ENCODE measurements at regions not wholly inside any gene's neighbourhood (a gene's known extent, or its start where the extent isn't known, plus 50 kb on each side); places are given as distances from the start of the nearest gene placed in this dataset.

DNA sequence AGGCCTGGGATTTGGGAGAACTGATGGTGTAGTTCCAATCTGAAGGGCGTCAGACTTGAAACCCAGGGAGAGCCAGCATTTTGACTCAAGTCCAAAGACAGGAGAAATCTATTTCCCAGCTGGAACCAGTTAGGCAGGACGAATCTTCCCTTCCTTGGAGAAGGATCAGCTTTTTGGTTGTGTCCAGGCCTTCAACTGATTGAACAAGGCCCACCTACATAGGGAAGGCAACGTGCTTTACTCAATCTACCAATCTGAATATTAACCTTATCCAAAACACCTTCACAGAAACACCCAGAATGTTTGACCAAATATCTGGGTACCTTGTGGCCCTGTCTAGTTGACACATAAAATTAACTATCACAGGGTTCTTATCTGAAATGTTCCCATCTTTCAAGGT, 221.9 kb upstream of the DLGAP1 start:
- TF ChIP-seq, protein P1, sequence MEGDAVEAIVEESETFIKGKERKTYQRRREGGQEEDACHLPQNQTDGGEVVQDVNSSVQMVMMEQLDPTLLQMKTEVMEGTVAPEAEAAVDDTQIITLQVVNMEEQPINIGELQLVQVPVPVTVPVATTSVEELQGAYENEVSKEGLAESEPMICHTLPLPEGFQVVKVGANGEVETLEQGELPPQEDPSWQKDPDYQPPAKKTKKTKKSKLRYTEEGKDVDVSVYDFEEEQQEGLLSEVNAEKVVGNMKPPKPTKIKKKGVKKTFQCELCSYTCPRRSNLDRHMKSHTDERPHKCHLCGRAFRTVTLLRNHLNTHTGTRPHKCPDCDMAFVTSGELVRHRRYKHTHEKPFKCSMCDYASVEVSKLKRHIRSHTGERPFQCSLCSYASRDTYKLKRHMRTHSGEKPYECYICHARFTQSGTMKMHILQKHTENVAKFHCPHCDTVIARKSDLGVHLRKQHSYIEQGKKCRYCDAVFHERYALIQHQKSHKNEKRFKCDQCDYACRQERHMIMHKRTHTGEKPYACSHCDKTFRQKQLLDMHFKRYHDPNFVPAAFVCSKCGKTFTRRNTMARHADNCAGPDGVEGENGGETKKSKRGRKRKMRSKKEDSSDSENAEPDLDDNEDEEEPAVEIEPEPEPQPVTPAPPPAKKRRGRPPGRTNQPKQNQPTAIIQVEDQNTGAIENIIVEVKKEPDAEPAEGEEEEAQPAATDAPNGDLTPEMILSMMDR (IDR thresholded peaks at IDR 0.05; ENCODE audit: low read depth, low read length), result no peak
- no peak for DNase-seq (ENCODE audit: low read depth in 2 of 2)
- H3K4me3 ChIP-seq (replicated peaks in 1 of 2; ENCODE audit: low read depth in 2 of 2, low read length in 2 of 2), result no peak overlapping the region

GRCh38 chr18:4672162-4672561, 217.1 kb upstream of the DLGAP1 start:
- H3K4me3 ChIP-seq (replicated peaks in 1 of 2; ENCODE audit: low read depth in 2 of 2, low read length in 2 of 2), result no peak overlapping the region
- DNase-seq (ENCODE audit: low read depth in 2 of 2), result no peak
- TF ChIP-seq, protein P1 (IDR thresholded peaks at IDR 0.05; ENCODE audit: low read depth, low read length), result no peak

DNA sequence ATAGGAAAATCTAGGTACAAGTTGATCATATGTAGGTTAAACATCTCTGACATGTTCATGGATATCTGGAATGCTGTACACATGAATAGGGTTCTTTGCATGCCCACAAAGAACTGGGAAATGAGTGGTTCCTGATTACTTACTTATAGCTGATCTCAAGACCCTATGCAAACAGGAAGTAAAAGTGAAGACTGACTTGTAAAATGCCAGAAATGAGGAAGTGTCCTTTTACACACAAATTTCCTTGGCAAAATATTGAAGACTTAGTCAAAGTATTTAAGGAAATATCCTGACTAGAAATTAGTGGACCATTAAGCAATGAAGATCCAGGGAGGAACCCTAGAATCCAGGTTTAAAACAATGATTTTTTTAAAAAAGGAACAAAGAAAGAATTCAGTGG, 203.7 kb upstream of the DLGAP1 start:
- no peak overlapping the region for H3K4me3 ChIP-seq (replicated peaks in 1 of 2; ENCODE audit: low read depth in 2 of 2, low read length in 2 of 2)
- TF ChIP-seq, protein P1 (IDR thresholded peaks at IDR 0.05; ENCODE audit: low read depth, low read length), result no peak
- DNase-seq (ENCODE audit: low read depth in 2 of 2), result no peak

DNA sequence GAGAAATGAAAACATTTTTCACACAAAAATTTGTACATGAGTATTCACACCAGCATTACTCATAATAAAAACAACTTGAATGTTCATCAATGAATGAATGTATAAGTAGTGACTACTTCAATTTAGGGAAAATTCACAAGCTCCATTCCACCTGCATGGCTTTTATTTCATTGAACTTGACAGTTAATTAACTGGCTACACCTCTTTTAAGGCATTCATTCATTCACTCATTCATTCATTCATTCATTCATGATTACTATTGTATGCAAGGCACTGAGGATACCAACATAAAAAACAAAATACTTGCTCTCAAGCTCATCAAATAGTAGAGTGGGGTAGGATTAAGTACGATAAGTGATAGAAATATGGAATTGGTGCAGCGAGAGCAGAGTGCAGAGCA, 198.3 kb upstream of the DLGAP1 start:
- TF ChIP-seq, protein P1 (IDR thresholded peaks at IDR 0.05; ENCODE audit: low read depth, low read length), result no peak
- H3K4me3 ChIP-seq (replicated peaks in 1 of 2; ENCODE audit: low read depth in 2 of 2, low read length in 2 of 2), result no peak overlapping the region
- no peak for DNase-seq (ENCODE audit: low read depth in 2 of 2)

GRCh38 chr18:4641771-4642368, 186.8 kb upstream of the DLGAP1 start:
- H3K4me3 ChIP-seq (replicated peaks in 1 of 2; ENCODE audit: low read depth in 2 of 2, low read length in 2 of 2), result no peak overlapping the region
- DNase-seq (ENCODE audit: low read depth in 2 of 2), result no peak
- TF ChIP-seq, protein P1 (IDR thresholded peaks at IDR 0.05; ENCODE audit: low read depth, low read length), result no peak

- no peak overlapping the region for H3K4me3 ChIP-seq (replicated peaks in 1 of 2; ENCODE audit: low read depth in 2 of 2, low read length in 2 of 2)
- DNase-seq (ENCODE audit: low read depth in 2 of 2), result no peak
- TF ChIP-seq, protein P1 (IDR thresholded peaks at IDR 0.05; ENCODE audit: low read depth, low read length), result no peak
Observed at GRCh38 chr18:4640349-4641012, 185.4 kb upstream of the DLGAP1 start.

Data from cardiac fibroblast (primary cell).